ENCODE measurements at regions not wholly inside any gene's neighbourhood (a gene's known extent, or its start where the extent isn't known, plus 50 kb on each side); places are given as distances from the start of the nearest gene placed in this dataset.

DNA sequence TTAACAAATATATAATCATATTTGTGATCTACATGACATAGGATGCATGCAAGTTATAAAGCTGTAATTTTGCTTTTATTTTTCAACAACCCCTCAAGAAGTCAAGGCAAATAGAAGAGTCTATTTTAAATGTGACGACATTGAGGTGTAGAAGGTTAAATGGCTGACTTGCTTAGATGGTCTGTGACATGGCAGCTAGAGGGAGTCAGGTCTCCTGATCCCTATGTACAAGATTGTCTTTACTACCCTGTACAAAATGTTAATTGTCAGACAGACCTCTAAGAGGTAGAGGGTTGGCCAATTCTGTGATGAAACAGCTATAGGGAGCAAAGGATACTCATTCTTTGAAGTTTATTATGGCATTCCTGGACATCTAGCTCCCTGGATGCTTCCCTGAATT, 380.9 kb upstream of the MEF2C start:
- Histone ChIP-seq H3K36me3 (no peaks in the 10 kb centered on the region), H3K27me3 (no peaks in the 10 kb centered on the region), H3K4me1 (peaks cover 0 to 7% of the 10 kb centered on the region in 2 donors), H3K27ac (no peak overlapping the region), H3K9me3 (no peaks in the 10 kb centered on the region), H3K4me3 (no peak overlapping the region)
- intact Hi-C loops (cut with DNase I): no loop called here
- DNase-seq (ENCODE audit: low spot score in 2 of 2): no peak
- TF ChIP-seq, protein P1, sequence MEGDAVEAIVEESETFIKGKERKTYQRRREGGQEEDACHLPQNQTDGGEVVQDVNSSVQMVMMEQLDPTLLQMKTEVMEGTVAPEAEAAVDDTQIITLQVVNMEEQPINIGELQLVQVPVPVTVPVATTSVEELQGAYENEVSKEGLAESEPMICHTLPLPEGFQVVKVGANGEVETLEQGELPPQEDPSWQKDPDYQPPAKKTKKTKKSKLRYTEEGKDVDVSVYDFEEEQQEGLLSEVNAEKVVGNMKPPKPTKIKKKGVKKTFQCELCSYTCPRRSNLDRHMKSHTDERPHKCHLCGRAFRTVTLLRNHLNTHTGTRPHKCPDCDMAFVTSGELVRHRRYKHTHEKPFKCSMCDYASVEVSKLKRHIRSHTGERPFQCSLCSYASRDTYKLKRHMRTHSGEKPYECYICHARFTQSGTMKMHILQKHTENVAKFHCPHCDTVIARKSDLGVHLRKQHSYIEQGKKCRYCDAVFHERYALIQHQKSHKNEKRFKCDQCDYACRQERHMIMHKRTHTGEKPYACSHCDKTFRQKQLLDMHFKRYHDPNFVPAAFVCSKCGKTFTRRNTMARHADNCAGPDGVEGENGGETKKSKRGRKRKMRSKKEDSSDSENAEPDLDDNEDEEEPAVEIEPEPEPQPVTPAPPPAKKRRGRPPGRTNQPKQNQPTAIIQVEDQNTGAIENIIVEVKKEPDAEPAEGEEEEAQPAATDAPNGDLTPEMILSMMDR (IDR thresholded peaks at IDR 0.05): no peak

DNA sequence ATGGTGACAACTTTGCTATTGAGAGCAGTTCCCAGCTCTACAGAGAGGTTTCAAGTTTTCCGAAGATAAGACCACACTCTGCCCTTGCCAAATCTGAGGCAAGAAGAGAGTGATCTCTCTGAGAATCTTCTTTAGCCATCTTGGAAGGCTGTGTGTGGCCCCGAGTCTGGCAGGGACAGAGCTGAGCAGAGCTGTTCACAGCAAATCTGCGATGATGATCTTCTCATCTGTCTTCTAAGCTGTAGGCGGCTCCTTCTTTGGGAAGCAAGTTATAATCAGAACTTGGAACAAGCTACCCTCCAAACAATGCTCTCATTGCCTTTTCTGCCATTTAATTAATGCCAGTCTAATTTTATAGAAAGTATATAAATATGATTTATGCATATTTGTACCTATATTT, 379.0 kb upstream of the MEF2C start:
- Histone ChIP-seq H3K27ac (no peak overlapping the region), H3K27me3 (no peaks in the 10 kb centered on the region), H3K4me3 (no peak overlapping the region), H3K9me3 (no peaks in the 10 kb centered on the region), H3K36me3 (no peaks in the 10 kb centered on the region), H3K4me1 (peaks cover 0 to 8% of the 10 kb centered on the region in 2 donors)
- intact Hi-C loops (cut with DNase I): no loop called here
- TF ChIP-seq, protein P1 (IDR thresholded peaks at IDR 0.05): no peak
- no peak for DNase-seq (ENCODE audit: low spot score in 2 of 2)

DNA sequence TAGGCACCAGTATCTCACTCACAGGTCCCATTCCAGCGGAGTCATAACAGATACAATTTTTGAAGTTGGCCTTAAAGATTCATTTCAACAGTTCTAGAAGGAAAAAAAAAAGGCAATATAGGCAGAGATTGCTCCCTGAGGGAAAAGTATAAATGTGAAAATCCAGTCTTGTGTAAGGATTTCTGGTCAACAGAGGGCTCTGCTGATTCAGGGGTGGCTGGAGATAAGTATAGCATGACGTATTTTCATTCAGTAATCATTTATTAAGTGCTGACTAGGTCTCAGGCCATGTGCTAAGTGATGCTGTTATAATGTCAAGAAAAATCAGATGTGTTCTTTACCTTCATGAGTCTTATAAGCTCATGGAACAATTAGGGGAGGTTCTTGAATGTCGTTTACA, 377.3 kb upstream of the MEF2C start:
- Histone ChIP-seq H3K27me3 (no peaks in the 10 kb centered on the region), H3K4me1 (peaks cover 0 to 5% of the 10 kb centered on the region in 2 donors), H3K27ac (no peak overlapping the region), H3K36me3 (no peaks in the 10 kb centered on the region), H3K9me3 (peaks cover 0 to 3% of the 10 kb centered on the region in 2 donors), H3K4me3 (no peak overlapping the region)
- TF ChIP-seq, protein P1 (IDR thresholded peaks at IDR 0.05): no peak
- intact Hi-C loops (cut with DNase I): no loop called here
- no peak for DNase-seq (ENCODE audit: low spot score in 2 of 2)

DNA sequence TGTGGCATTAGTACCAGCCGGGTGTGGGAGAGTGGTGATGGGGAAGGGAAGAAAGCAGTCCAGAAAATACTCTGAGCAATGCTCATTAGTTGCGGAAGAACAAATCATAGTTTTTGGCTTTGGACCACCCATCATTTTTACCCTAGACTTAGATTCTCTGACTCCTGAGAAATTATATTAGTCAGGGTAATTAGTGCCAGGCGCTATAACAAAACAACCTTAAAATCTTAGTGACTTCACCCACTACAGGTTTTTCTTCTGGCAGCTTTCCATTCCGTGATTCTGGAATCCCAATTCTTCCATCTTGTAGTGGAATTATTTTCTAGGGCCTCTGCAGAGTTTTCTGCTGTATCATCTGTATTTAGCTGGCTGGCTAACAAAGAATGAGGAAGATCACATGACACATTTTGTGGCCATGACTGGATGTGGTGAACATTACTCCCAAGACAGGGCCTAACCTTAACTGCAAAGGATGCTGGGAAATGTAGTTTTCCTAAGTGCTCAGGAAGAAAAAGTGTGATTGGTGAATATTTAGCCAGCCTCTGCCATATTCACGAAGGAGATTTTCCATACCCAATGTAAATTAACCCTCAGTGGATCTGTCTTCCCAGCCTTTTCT, 373.0 kb upstream of the MEF2C start:
- Histone ChIP-seq H3K4me3 (no peak overlapping the region), H3K27ac (no peak overlapping the region), H3K36me3 (no peaks in the 10 kb centered on the region), H3K9me3 (peaks cover 0 to 3% of the 10 kb centered on the region in 2 donors), H3K4me1 (peaks cover 0 to 5% of the 10 kb centered on the region in 2 donors), H3K27me3 (no peaks in the 10 kb centered on the region)
- TF ChIP-seq, protein P1 (IDR thresholded peaks at IDR 0.05): no peak
- DNase-seq (ENCODE audit: low spot score in 2 of 2): no peak
- intact Hi-C loops (cut with DNase I): no loop called here

DNA sequence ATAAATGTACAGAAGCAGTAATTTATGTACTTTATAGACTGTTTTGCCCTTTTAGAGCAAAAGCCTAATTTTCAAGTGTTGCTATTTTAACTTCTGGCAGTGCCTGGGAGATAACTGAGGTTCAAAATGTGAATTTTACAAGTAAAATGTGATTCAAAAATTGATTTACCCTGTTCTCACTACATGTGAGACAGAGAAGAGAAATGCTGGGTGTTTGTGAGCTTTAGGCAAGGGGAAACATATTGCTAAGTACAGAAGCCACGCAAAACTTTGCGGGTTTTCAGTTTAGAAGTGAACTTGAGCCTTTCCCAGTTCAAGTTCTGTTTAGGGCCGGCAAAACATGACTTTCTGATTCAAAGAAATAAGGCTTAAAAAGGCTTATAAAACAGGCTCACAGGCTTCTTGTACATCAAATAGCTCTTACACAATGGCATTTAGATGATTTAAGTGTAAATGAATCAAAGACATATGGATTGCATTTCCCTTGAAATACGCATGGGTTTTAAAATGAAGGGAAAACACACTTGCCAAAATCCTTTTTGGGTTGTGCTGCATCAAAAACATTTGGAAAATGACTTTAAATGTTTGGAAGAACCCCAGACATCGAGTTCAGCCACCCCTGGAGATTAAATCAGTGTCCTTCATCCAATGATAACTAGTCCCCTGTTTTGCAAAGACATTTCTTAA, 370.8 kb upstream of the MEF2C start:
- no peak for DNase-seq (ENCODE audit: low spot score in 2 of 2)
- H3K4me3 ChIP-seq: peak overlapping the region in 1 of 2 donors; percentile 6
- TF ChIP-seq, protein P1 (IDR thresholded peaks at IDR 0.05): no peak
- H3K27ac ChIP-seq: peak overlapping the region in 1 of 2 donors; percentile 48
- H3K9me3 ChIP-seq: peaks cover 0 to 3% of the 10 kb centered on the region in 2 donors
- no peaks in the 10 kb centered on the region for H3K36me3 ChIP-seq
- H3K4me1 ChIP-seq: no peaks in the 10 kb centered on the region
- intact Hi-C loops (cut with DNase I): loop anchor here (5.0 kb wide), 1 partner anchor 1128 kb away; no protein-coding TSS in a partner anchor
- no peaks in the 10 kb centered on the region for H3K27me3 ChIP-seq
